DLD1 (cell line): ENCODE measurements at regions not wholly inside any gene's neighbourhood (a gene's known extent, or its start where the extent isn't known, plus 50 kb on each side); places are given as distances from the start of the nearest gene placed in this dataset.
"Not testable (repeated sequence)": the region's sequence is repeated elsewhere in the genome, so short reads cannot be mapped to it uniquely, and the experiment has no call there.

Source experiments
- in situ Hi-C: cut with HindIII; loops from 2 replicates; pipeline ENCODE4 v1.10.0; 2017; ENCODE audit warnings: low sequenced_read_pairs

DNA sequence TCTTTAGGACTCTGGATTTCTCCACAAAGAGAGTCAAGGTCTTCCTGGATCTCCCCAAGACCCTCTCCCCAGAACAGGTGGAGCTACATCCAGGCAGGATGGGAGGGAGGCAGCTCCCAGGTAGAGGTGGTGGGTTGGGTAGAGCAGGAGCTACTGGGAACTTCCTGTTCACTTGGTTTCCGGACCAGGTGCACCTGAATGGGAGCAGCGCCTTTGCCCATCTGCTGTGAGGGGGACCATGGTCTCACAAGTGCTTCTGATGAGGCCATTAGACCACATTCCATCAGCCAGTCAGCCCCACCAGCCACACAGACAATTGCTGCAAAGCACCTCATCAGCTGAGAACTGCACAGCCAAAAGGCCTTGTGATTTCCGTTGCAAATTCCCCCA lies 188.8 kb downstream of the MATN1 start:
- in situ Hi-C loops = no loop called here

DNA sequence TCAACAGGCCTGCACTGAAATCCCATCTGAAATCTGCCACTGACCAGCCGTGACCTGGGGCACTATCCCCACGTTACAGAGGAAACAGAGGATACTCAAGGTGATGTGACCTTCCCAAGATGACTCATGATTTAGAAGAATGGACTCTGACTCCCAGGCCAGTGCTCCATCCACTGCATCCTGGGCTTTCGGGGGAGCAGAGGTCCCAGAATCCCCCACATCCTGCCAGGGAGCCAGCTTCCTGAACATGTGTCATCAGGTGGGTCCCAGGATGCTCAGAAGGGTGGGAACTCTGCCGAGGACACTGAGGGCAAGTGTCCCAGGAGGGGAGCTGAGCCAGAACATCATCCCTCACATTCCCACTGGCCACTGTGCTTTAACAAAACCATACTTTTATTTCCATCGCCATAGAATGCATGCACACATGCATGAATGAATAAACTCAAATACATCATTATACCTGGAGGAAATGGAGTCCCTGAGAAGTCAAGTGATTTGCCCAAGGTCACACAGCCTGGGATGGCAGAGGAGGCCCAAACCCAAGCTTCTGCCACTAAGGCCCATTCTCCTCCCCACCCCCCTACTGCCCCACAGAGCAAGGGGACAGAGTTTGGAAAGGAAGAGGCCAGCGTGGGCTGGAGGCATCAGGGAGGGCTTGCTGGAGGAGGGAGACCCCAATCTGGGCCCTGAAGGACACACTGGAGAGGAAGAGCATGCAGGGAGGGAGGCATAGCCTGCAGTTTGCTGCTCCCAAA lies 189.4 kb downstream of the MATN1 start:
- in situ Hi-C loops = no loop called here

DNA sequence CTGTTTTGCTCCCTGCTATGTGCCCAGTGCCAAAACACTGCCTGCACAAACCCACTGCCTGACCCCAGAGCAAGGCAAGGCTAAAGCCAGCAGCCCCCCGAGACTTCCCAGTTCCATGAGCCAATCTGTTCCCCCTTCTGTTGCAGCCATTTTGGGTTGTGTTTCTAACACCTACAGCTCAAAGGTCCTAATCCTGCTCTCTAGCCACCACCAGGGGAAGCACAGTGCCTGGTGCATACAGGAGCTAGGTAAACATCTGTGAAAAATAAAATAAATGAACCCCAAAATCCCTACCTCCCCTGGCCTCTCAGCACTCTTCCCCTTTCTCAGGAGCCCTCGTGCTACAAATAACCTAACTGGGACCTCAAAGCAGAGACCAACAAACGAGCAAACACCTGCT lies 190.2 kb downstream of the MATN1 start:
- in situ Hi-C loops = no loop called here

DNA sequence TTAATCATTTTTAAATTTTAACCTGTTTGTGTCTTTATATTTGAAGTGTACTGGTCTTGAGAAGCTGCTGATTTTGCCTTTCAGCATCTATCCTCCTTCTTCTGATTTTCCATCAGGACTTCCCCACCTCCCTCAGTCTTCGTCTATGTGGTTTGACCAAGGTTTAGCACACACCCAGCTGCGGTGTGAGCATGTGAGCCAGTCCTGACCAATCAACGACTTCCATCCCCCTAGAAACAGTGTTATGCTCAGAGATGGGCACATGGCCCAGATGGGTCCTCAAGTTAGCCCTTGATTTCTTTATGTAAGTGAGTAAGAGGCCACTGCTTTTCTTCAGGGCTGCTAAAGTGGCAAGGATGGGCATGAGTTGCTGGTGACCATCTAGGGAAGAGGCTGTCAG lies 190.8 kb downstream of the MATN1 start:
- in situ Hi-C loops = no loop called here

DNA sequence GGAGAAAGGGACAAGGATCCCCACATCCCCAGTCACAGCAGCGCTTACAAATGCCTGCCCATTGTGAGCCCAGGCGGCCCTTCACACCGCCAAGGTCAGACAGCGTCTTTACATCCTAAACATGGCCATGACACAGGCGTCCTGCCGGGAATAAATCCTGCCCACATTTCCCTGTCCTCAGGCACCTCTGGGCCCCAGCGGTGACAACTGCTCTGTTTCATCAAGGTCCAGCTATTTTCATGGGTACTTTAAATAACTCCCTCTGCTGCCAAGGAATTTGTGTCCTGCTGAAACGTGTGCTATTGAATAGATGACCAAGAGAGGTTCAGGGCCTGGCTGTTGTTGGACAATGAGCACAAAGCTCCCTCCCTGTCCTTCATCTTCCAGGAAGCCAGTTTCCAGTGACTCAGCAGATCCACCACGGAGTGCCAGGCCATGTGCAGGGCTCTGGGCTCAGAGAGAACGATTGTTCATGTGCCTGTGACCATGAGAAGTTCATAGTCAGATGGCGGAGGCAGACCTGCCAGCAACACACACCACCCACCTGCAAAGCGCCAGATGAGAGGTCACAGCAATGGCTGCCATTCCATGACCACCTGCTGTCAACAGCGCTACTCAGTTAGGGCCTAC lies 195.8 kb downstream of the MATN1 start:
- in situ Hi-C loops = no loop called here

GRCh38 chr1:30526652-30527345 lies 196.6 kb downstream of the MATN1 start:
- in situ Hi-C loops = no loop called here

GRCh38 chr1:30525971-30526651 lies 197.3 kb downstream of the MATN1 start:
- in situ Hi-C loops = no loop called here

- in situ Hi-C loops = no loop called here
Measured at GRCh38 chr1:30525631-30525970, 197.8 kb downstream of the MATN1 start.

DNA sequence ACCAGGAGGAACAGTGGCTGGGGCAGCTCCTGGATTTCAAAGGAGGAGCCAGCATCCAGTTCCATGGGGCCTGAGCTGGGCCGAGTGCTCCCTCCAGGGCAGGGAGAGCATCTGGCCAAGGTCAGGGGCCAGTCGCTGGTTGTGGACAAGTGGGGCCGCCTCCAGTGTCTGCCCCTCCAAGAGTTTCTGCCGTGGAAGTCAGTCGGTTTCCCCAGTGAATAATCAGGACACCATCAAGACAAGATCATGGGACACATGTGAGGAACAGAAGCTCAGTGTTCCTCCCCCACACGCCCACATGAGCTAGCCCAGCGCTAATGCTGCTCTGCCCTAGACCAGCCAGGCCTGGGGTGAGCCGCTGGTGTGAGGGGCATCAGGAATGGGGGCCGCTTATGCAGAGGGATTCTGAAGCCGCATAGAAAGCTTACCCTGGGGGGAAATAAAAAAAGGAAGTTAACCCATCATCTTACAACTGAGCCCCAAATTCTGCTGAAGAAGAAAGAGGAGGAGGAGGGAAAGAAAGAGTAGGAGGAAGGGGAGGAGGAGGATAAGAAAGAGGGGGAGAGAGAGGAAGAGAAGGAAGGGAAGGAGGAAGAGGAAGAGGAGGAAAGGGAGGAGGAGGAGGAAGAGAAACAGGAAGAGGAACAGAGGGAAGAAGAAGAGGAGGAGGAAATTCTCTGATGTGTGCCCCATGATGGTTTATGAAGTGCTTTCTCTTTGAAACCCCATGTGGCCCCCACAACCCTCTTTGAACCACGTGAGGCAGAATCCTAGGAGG lies 198.4 kb downstream of the MATN1 start:
- in situ Hi-C loops = no loop called here

DNA sequence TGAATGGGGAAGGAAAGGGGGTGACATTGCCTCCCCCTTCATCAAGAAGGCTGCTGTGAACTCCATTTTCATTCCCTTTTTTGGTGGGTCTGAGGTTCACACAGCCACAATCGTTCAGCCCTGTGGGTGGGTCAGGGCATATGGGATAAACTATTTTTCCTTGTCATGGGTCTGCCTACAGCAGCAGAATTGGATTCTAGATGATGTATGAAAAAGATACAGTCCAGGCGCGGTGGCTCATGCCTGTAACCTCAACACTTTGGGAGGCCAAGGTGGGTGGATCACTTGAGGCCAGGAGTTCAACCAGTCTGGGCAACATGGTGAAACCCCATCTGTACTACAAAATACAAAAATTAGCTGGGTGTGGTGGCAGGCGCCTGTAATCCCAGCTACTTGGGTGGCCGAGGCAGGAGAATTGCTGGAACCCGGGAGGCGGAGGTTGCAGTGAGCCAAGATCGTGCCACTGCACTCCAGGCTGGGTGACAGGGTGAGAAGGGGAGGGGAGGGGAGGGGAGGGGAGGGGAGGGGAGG lies 199.3 kb downstream of the MATN1 start:
- in situ Hi-C loops = not testable (repeated sequence)

GRCh38 chr1:30523055-30524020 lies 200.0 kb downstream of the MATN1 start:
- in situ Hi-C loops = no loop called here

GRCh38 chr1:30522031-30523004 lies 201.1 kb downstream of the MATN1 start:
- in situ Hi-C loops = no loop called here

- in situ Hi-C loops = no loop called here
Measured at GRCh38 chr1:30521261-30521865, 202.0 kb downstream of the MATN1 start.

DNA sequence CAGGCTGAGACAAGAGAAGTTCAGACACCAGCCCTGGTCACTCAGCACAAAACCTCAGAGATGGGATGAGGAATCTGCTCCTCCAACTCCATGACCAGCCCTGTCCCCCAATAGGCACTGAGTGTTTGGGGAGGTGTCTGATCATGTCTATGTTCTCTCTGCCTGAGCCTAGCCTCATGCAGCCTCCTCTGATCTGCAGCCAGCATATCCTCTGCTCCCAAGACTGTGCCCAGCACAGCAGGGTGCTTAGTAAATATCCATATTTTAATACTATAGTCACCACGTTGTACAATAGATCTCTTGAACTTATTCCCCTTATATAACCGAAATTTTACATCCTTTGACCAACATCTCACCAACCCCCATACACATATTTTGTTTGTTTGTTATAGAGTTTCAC lies 202.9 kb downstream of the MATN1 start:
- in situ Hi-C loops = no loop called here

GRCh38 chr1:30519201-30519763 lies 204.1 kb downstream of the MATN1 start:
- in situ Hi-C loops = no loop called here

GRCh38 chr1:30518696-30519095 lies 204.7 kb downstream of the MATN1 start:
- in situ Hi-C loops = no loop called here

DNA sequence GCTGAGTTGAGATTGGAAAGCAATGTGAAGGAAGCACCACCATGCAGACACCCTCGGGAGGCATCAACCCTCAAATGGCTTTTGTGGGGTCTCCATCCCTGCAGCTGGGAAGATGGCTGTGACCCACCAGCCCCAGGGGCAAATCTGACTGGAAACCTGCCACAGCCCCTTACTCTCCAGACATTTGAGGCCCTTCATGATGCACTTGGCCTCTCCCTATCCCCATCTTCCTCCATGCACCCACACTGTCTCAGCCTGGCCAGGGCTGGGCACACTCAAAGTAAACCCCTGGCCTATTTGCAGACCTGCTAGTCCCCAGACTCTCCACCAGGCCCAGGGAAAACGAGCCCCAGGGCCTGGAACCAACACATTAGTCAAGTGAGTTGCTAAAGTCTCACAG lies 205.2 kb downstream of the MATN1 start:
- in situ Hi-C loops = no loop called here

DNA sequence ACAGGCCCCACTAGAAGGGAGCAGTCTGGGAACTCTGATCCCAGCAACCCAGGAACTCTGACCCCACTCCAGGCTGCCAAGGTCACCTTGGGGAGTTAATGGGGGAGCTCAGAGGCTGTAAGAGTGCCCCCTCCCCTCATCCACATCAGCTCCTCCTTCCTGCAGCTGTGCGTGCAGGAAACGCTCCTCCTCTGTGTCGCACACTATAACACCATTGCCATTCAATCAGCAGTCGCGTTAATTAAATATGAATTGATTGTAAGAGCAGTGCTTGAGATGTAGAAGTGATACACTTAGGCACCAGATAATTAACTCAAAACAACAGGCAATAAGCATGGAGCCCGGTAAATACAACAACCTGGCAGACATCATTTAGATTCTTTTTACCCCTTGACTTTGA lies 205.7 kb downstream of the MATN1 start:
- in situ Hi-C loops = not testable (repeated sequence)
